Endodermal cell (in vitro differentiated cells): ENCODE measurements at regions not wholly inside any gene's neighbourhood (a gene's known extent, or its start where the extent isn't known, plus 50 kb on each side); places are given as distances from the start of the nearest gene placed in this dataset.

ENCODE experiments used
- DNase-seq: peaks from one replicate; pipeline ENCODE4 v3.0.0-alpha.2; 2017
- H3K27ac ChIP-seq: 2 replicates; pipeline ENCODE4 v1.5.1; 2013; ENCODE audit warnings: mild to moderate bottlenecking, low read depth, low read length, moderate library complexity
- H3K27me3 ChIP-seq: 2 replicates; pipeline ENCODE4 v1.6.1; 2013; ENCODE audit warnings: mild to moderate bottlenecking, low read length, moderate library complexity; ENCODE audit not compliant: insufficient read depth, control insufficient read depth, poor library complexity, severe bottlenecking
- H3K36me3 ChIP-seq: 2 replicates; pipeline ENCODE4 v1.7.0; 2013; ENCODE audit warnings: mild to moderate bottlenecking, low read length, moderate library complexity; ENCODE audit not compliant: control insufficient read depth, insufficient read depth
- H3K4me1 ChIP-seq: one replicate; pipeline ENCODE4 v1.7.0; 2013; ENCODE audit warnings: low read length; ENCODE audit not compliant: control insufficient read depth, insufficient read depth
- H3K4me3 ChIP-seq: 2 replicates; pipeline ENCODE4 v1.5.1; 2013; ENCODE audit warnings: mild to moderate bottlenecking, low read length, moderate library complexity
- H3K9ac ChIP-seq: 2 replicates; pipeline ENCODE4 v1.6.1; 2013; ENCODE audit warnings: mild to moderate bottlenecking, low read length, moderate library complexity; ENCODE audit not compliant: poor library complexity, severe bottlenecking; ENCODE audit errors: extremely low read depth
- H3K9me3 ChIP-seq: 2 replicates; pipeline ENCODE4 v1.6.1; 2013; ENCODE audit warnings: mild to moderate bottlenecking, low read length, moderate library complexity; ENCODE audit not compliant: control insufficient read depth
- H3K27ac Mint-ChIP-seq: 2 replicates; pipeline ENCODE4 v1.8.0; 2020; ENCODE audit warnings: mixed read lengths
- H3K27me3 Mint-ChIP-seq: 2 replicates; pipeline ENCODE4 v1.8.0; 2021; ENCODE audit warnings: mild to moderate bottlenecking, mixed read lengths; ENCODE audit not compliant: insufficient read depth
- H3K36me3 Mint-ChIP-seq: 2 replicates; pipeline ENCODE4 v1.8.0; 2020; ENCODE audit warnings: low read depth, mixed read lengths
- H3K4me1 Mint-ChIP-seq: 2 replicates; pipeline ENCODE4 v1.8.0; 2020; ENCODE audit warnings: mixed read lengths
- H3K4me3 Mint-ChIP-seq: 2 replicates; pipeline ENCODE4 v1.8.0; 2020; ENCODE audit warnings: mild to moderate bottlenecking, moderate library complexity, mixed read lengths
- H3K9me3 Mint-ChIP-seq: 2 replicates; pipeline ENCODE4 v1.8.0; 2020; ENCODE audit warnings: mild to moderate bottlenecking, mixed read lengths
- WGBS, 2 experiments: methylation state at CpG; one replicate each; pipeline versions ENCODE4 v1.1.5 to v1.1.7; 2013; ENCODE audit warnings: missing lambda C conversion rate in 2 of 2, mixed read lengths in 1 of 2; ENCODE audit not compliant: insufficient coverage in 1 of 2, insufficient read length in 1 of 2; 5-methylcytosine and 5-hydroxymethylcytosine counted together
- TF ChIP-seq, protein P1 (sequence below): fragments of 200-600 bp; sonication (generic); conservative IDR thresholded peaks from 2 replicates; pipeline ENCODE4 v1.5.0; 2021; ENCODE audit warnings: antibody characterized with exemption, mild to moderate bottlenecking

DNA sequence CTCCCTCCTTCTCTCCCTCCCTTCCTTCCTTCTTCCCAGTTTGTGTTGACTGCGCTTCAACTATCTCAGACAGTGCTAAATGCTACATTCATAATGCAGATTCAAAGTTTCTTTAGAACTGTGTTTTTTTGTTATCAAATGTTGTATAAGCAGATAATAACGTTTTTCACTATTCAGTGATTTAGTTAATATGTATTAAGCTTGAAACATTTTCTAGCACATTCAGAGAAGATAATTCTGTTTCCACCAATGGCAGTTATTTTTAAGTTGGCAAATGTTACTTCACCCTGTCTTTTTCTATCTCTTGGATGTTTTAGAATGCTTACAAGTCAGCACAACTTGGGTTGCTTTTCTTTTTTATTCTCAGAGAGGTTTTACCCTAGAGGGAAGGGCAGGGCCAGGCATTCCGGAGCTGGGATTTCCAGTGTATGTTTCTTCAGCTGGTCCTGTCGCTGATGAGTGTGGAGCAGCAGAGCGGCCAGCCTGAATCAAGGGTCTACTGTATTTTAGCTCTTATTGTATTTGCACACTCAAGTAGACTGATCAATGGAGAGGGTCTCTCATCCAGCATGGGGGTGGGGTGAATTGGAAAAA lies 162.3 kb upstream of the ARHGAP20 start:
- H3K36me3 Mint-ChIP-seq = no peaks in the 10 kb centered on the region
- H3K27me3 Mint-ChIP-seq = peaks cover 8% of the 10 kb centered on the region
- H3K27ac Mint-ChIP-seq = no peak overlapping the region
- TF ChIP-seq, protein P1, sequence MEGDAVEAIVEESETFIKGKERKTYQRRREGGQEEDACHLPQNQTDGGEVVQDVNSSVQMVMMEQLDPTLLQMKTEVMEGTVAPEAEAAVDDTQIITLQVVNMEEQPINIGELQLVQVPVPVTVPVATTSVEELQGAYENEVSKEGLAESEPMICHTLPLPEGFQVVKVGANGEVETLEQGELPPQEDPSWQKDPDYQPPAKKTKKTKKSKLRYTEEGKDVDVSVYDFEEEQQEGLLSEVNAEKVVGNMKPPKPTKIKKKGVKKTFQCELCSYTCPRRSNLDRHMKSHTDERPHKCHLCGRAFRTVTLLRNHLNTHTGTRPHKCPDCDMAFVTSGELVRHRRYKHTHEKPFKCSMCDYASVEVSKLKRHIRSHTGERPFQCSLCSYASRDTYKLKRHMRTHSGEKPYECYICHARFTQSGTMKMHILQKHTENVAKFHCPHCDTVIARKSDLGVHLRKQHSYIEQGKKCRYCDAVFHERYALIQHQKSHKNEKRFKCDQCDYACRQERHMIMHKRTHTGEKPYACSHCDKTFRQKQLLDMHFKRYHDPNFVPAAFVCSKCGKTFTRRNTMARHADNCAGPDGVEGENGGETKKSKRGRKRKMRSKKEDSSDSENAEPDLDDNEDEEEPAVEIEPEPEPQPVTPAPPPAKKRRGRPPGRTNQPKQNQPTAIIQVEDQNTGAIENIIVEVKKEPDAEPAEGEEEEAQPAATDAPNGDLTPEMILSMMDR = no peak
- Histone ChIP-seq H3K9me3 (no peaks in the 10 kb centered on the region), H3K4me1 (no peaks in the 10 kb centered on the region), H3K27me3 (no peaks in the 10 kb centered on the region), H3K9ac (no peak overlapping the region), H3K36me3 (no peaks in the 10 kb centered on the region), H3K27ac (no peak overlapping the region), H3K4me3 (no peak overlapping the region)
- H3K4me1 Mint-ChIP-seq = no peaks in the 10 kb centered on the region
- H3K4me3 Mint-ChIP-seq = no peak overlapping the region
- no peaks in the 10 kb centered on the region for H3K9me3 Mint-ChIP-seq
- no peak for DNase-seq
- WGBS, 2 experiments = 97 to 100% methylated on average over 1 to 4 of the region's 5 CpGs

DNA sequence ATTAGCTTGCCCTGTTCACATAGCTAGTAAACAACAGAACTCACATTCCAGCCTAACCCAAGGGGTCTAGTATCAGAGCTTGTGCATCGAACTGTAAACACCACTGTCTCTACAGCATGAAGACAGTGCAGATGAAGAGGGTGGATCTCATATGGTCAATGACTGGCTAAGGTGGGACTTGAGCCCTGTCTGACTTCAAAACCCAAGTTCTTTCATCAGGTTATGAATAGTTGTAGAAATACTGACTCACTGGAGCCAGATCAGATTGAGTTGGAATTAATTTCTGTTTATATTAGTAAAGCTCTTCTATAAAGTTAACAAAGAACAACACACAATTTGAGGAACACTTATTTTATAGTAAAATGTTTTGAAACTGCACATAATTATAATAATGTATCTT lies 161.7 kb upstream of the ARHGAP20 start:
- no peaks in the 10 kb centered on the region for H3K9me3 Mint-ChIP-seq
- no peaks in the 10 kb centered on the region for H3K9me3 ChIP-seq
- no peak for DNase-seq
- H3K9ac ChIP-seq = no peak overlapping the region
- H3K36me3 Mint-ChIP-seq = no peaks in the 10 kb centered on the region
- H3K4me1 ChIP-seq = no peaks in the 10 kb centered on the region
- WGBS, 2 experiments = 87% methylated on average over 1 of the region's 1 CpG; no CpG with 5 or more reads in 1 of the 2 experiments
- H3K4me3 ChIP-seq = no peak overlapping the region
- H3K4me1 Mint-ChIP-seq = no peaks in the 10 kb centered on the region
- no peak overlapping the region for H3K4me3 Mint-ChIP-seq
- no peak overlapping the region for H3K27ac ChIP-seq
- H3K27me3 ChIP-seq = no peaks in the 10 kb centered on the region
- no peak overlapping the region for H3K27ac Mint-ChIP-seq
- H3K36me3 ChIP-seq = no peaks in the 10 kb centered on the region
- TF ChIP-seq, protein P1 = no peak
- H3K27me3 Mint-ChIP-seq = peaks cover 9% of the 10 kb centered on the region

DNA sequence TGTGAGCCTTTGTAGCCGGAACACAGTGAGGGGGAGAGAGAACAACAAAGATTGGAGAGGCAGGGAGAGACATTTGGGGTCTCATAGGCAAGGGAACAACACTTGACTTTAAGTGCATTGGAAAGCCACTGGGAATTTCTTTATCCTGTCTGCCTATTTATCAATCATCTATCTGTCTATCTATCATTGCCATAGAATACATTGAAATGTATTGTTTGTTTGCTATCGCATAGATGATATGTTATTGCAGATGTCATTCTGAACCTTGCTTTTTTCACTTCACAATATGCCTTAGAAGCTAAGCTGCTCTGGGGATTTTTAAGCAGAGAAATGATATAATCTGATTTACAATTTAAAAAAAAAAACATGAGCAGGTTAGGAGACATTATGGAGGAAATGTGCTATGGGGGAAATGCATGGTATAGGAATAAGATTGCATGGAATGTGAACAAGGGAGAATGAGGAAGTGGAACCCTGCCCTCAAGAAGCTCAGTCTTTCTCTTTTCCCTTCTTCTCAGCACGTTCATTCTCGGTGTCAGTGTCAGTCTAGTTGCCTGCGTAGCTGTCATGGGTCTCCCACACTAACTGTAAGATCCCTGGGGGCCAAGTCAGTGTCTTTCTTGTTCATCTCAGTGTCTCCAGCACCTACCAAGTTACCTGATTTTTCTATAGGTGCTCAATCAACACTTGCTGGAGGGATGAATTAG lies 158.7 kb upstream of the ARHGAP20 start:
- Mint-ChIP-seq H3K36me3 (no peaks in the 10 kb centered on the region), H3K4me3 (no peak overlapping the region)
- no peaks in the 10 kb centered on the region for H3K27me3 ChIP-seq

More for the DNA sequence above, 158.7 kb upstream of the ARHGAP20 start:
- TF ChIP-seq, protein P1 = no peak
- H3K27me3 Mint-ChIP-seq = peaks cover 29% of the 10 kb centered on the region
- Histone ChIP-seq H3K4me1 (no peaks in the 10 kb centered on the region), H3K9me3 (no peaks in the 10 kb centered on the region), H3K9ac (no peak overlapping the region), H3K4me3 (no peak overlapping the region), H3K27ac (no peak overlapping the region), H3K36me3 (no peaks in the 10 kb centered on the region)
- DNase-seq = no peak
- no peaks in the 10 kb centered on the region for H3K9me3 Mint-ChIP-seq
- WGBS, 2 experiments = 84 to 100% methylated on average over 2 to 4 of the region's 5 CpGs
- H3K4me1 Mint-ChIP-seq = no peaks in the 10 kb centered on the region
- no peak overlapping the region for H3K27ac Mint-ChIP-seq
